Muscle of leg (tissue), 3 donors: ENCODE measurements at regions not wholly inside any gene's neighbourhood (a gene's known extent, or its start where the extent isn't known, plus 50 kb on each side); places are given as distances from the start of the nearest gene placed in this dataset.
A peak's percentile ranks its signal among the peaks of the same experiment; 100 is the strongest.

ENCODE experiments used
- DNase-seq: peaks from one replicate; pipeline ENCODE4 v3.0.0; 2013
- H3K27ac ChIP-seq: one replicate; pipeline ENCODE4 v1.5.1; 2013; ENCODE audit warnings: mild to moderate bottlenecking, low read length, control low read depth
- H3K27me3 ChIP-seq: one replicate; pipeline ENCODE4 v1.6.1; 2013; ENCODE audit warnings: low read length; ENCODE audit not compliant: control insufficient read depth, insufficient read depth
- H3K36me3 ChIP-seq: one replicate; pipeline ENCODE4 v1.6.1; 2013; ENCODE audit warnings: low read length; ENCODE audit not compliant: control insufficient read depth, insufficient read depth
- H3K4me1 ChIP-seq: one replicate; pipeline ENCODE4 v1.6.1; 2013; ENCODE audit warnings: low read length; ENCODE audit not compliant: control insufficient read depth, insufficient read depth
- H3K4me3 ChIP-seq: one replicate; pipeline ENCODE4 v1.5.1; 2013; ENCODE audit warnings: low read length, control low read depth
- H3K9me3 ChIP-seq: replicated peaks from 2 replicates; pipeline ENCODE4 v1.6.1; 2013; ENCODE audit warnings: low read depth, low read length; ENCODE audit not compliant: control insufficient read depth
- WGBS: methylation state at CpG from one replicate; pipeline ENCODE4 v1.1.5; 2013; ENCODE audit warnings: missing lambda C conversion rate; ENCODE audit not compliant: insufficient coverage; 5-methylcytosine and 5-hydroxymethylcytosine counted together

- peaks cover 1% of the 10 kb centered on the region for H3K9me3 ChIP-seq
- no peaks in the 10 kb centered on the region for H3K27me3 ChIP-seq
- no CpG with 5 or more reads among the region's 4 CpGs for WGBS
- no peaks in the 10 kb centered on the region for H3K36me3 ChIP-seq
- no peak overlapping the region for H3K4me3 ChIP-seq
- peaks cover 3% of the 10 kb centered on the region for H3K4me1 ChIP-seq
- H3K27ac ChIP-seq, result no peak overlapping the region
- DNase-seq, result peak; percentile 56
Measured at GRCh38 chr12:30019366-30020140, 235.8 kb upstream of the TMTC1 start.

GRCh38 chr12:30016540-30017055 is 232.9 kb upstream of the TMTC1 start:
- H3K27ac ChIP-seq, result no peak overlapping the region
- H3K36me3 ChIP-seq, result no peaks in the 10 kb centered on the region
- WGBS, result 31% methylated on average over 7 of the region's 10 CpGs
- no peaks in the 10 kb centered on the region for H3K27me3 ChIP-seq
- H3K9me3 ChIP-seq, result no peaks in the 10 kb centered on the region
- H3K4me1 ChIP-seq, result peaks cover 3% of the 10 kb centered on the region
- DNase-seq, result peak; percentile 40
- H3K4me3 ChIP-seq, result no peak overlapping the region

GRCh38 chr12:30015631-30016337 is 232.0 kb upstream of the TMTC1 start:
- Histone ChIP-seq H3K4me1 (peaks cover 3% of the 10 kb centered on the region), H3K36me3 (no peaks in the 10 kb centered on the region), H3K27ac (no peak overlapping the region), H3K9me3 (no peaks in the 10 kb centered on the region), H3K27me3 (no peaks in the 10 kb centered on the region), H3K4me3 (no peak overlapping the region)
- no peak for DNase-seq
- 96% methylated on average over 3 of the region's 5 CpGs for WGBS

GRCh38 chr12:30014991-30015390 is 231.2 kb upstream of the TMTC1 start:
- DNase-seq, result no peak
- Histone ChIP-seq H3K4me3 (no peak overlapping the region), H3K27me3 (no peaks in the 10 kb centered on the region), H3K27ac (no peak overlapping the region), H3K4me1 (peaks cover 3% of the 10 kb centered on the region), H3K36me3 (no peaks in the 10 kb centered on the region), H3K9me3 (no peaks in the 10 kb centered on the region)
- no CpG with 5 or more reads among the region's 1 CpG for WGBS

GRCh38 chr12:30012816-30013450 is 229.2 kb upstream of the TMTC1 start:
- DNase-seq, result no peak
- no peaks in the 10 kb centered on the region for H3K27me3 ChIP-seq
- WGBS, result 35% methylated on average over 5 of the region's 6 CpGs

GRCh38 chr12:30010071-30011052 is 226.6 kb upstream of the TMTC1 start:
- no peaks in the 10 kb centered on the region for H3K4me1 ChIP-seq
- no peaks in the 10 kb centered on the region for H3K9me3 ChIP-seq
- no CpG with 5 or more reads among the region's 1 CpG for WGBS
- peak; percentile 26 for DNase-seq
- H3K27me3 ChIP-seq, result no peaks in the 10 kb centered on the region
- no peak overlapping the region for H3K4me3 ChIP-seq
- no peak overlapping the region for H3K27ac ChIP-seq
- H3K36me3 ChIP-seq, result no peaks in the 10 kb centered on the region

More at GRCh38 chr12:30012816-30013450, 229.2 kb upstream of the TMTC1 start:
- H3K4me1 ChIP-seq, result no peaks in the 10 kb centered on the region
- H3K36me3 ChIP-seq, result no peaks in the 10 kb centered on the region
- H3K4me3 ChIP-seq, result no peak overlapping the region
- no peak overlapping the region for H3K27ac ChIP-seq
- no peaks in the 10 kb centered on the region for H3K9me3 ChIP-seq

- no peak for DNase-seq
- H3K27ac ChIP-seq, result no peak overlapping the region
- H3K36me3 ChIP-seq, result no peaks in the 10 kb centered on the region
- H3K9me3 ChIP-seq, result no peaks in the 10 kb centered on the region
- no peaks in the 10 kb centered on the region for H3K4me1 ChIP-seq
- no CpG with 5 or more reads among the region's 1 CpG for WGBS
- H3K27me3 ChIP-seq, result no peaks in the 10 kb centered on the region
- H3K4me3 ChIP-seq, result no peak overlapping the region
Measured at GRCh38 chr12:30006021-30006420, 222.3 kb upstream of the TMTC1 start.

GRCh38 chr12:30003321-30003720 is 219.6 kb upstream of the TMTC1 start:
- Histone ChIP-seq H3K4me1 (no peaks in the 10 kb centered on the region), H3K27ac (no peak overlapping the region), H3K36me3 (no peaks in the 10 kb centered on the region), H3K9me3 (no peaks in the 10 kb centered on the region), H3K4me3 (no peak overlapping the region), H3K27me3 (no peaks in the 10 kb centered on the region)
- DNase-seq, result no peak
- no CpG with 5 or more reads among the region's 2 CpGs for WGBS

- Histone ChIP-seq H3K27me3 (no peaks in the 10 kb centered on the region), H3K9me3 (no peaks in the 10 kb centered on the region), H3K36me3 (no peaks in the 10 kb centered on the region), H3K4me3 (no peak overlapping the region), H3K27ac (no peak overlapping the region), H3K4me1 (no peaks in the 10 kb centered on the region)
- DNase-seq, result no peak
- WGBS, result 80% methylated on average over 1 of the region's 5 CpGs
Measured at GRCh38 chr12:30002677-30003076, 218.9 kb upstream of the TMTC1 start.
